ENCODE measurements at regions not wholly inside any gene's neighbourhood (a gene's known extent, or its start where the extent isn't known, plus 50 kb on each side); places are given as distances from the start of the nearest gene placed in this dataset.

DNA sequence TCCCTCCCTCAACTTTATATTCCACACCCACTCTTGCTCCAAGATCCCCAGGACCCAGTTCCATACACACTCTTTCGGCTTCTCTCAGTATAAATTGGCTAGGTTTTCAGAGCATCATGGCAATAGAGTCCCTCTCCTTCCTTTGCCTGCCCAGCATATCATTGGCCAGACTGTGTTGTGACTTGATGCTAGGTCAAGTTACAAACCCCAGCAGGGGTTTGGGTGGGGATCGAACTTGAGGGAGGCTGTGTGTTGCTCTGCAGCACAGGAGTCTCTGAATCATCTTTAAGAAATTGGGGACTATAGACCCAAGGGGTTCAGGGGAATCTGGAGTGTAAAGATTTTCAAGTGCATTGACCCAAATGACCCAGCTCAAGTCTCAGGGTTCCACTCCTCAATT lies 477.5 kb upstream of the MEIS1 start:
- TF ChIP-seq, protein P1, sequence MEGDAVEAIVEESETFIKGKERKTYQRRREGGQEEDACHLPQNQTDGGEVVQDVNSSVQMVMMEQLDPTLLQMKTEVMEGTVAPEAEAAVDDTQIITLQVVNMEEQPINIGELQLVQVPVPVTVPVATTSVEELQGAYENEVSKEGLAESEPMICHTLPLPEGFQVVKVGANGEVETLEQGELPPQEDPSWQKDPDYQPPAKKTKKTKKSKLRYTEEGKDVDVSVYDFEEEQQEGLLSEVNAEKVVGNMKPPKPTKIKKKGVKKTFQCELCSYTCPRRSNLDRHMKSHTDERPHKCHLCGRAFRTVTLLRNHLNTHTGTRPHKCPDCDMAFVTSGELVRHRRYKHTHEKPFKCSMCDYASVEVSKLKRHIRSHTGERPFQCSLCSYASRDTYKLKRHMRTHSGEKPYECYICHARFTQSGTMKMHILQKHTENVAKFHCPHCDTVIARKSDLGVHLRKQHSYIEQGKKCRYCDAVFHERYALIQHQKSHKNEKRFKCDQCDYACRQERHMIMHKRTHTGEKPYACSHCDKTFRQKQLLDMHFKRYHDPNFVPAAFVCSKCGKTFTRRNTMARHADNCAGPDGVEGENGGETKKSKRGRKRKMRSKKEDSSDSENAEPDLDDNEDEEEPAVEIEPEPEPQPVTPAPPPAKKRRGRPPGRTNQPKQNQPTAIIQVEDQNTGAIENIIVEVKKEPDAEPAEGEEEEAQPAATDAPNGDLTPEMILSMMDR (IDR thresholded peaks at IDR 0.05): no peak
- TF ChIP-seq, protein P2, sequence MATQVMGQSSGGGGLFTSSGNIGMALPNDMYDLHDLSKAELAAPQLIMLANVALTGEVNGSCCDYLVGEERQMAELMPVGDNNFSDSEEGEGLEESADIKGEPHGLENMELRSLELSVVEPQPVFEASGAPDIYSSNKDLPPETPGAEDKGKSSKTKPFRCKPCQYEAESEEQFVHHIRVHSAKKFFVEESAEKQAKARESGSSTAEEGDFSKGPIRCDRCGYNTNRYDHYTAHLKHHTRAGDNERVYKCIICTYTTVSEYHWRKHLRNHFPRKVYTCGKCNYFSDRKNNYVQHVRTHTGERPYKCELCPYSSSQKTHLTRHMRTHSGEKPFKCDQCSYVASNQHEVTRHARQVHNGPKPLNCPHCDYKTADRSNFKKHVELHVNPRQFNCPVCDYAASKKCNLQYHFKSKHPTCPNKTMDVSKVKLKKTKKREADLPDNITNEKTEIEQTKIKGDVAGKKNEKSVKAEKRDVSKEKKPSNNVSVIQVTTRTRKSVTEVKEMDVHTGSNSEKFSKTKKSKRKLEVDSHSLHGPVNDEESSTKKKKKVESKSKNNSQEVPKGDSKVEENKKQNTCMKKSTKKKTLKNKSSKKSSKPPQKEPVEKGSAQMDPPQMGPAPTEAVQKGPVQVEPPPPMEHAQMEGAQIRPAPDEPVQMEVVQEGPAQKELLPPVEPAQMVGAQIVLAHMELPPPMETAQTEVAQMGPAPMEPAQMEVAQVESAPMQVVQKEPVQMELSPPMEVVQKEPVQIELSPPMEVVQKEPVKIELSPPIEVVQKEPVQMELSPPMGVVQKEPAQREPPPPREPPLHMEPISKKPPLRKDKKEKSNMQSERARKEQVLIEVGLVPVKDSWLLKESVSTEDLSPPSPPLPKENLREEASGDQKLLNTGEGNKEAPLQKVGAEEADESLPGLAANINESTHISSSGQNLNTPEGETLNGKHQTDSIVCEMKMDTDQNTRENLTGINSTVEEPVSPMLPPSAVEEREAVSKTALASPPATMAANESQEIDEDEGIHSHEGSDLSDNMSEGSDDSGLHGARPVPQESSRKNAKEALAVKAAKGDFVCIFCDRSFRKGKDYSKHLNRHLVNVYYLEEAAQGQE (IDR thresholded peaks at IDR 0.05; ENCODE audit: insufficient read depth in 1 of 2, low read depth in 2 of 2, low read length in 1 of 2): no peak
- TF ChIP-seq POLR2AphosphoS5 (IDR thresholded peaks at IDR 0.05; ENCODE audit: low read depth, low read length) (no peak), SIN3A (IDR thresholded peaks at IDR 0.05; ENCODE audit: borderline replicate concordance, insufficient read depth, low read depth, low read length) (no peak)

Measured in Panc1 (cell line).